NB4 (cell line): ENCODE measurements at regions not wholly inside any gene's neighbourhood (a gene's known extent, or its start where the extent isn't known, plus 50 kb on each side); places are given as distances from the start of the nearest gene placed in this dataset.

Experiments
- CTCF ChIP-seq: IDR thresholded peaks from one replicate; pipeline ENCODE4 v1.5.1; 2012; ENCODE audit warnings: low read depth, low read length
- MYC ChIP-seq: IDR thresholded peaks from 2 replicates; pipeline ENCODE4 v1.6.1; 2011; ENCODE audit warnings: low read depth, low read length
- POLR2A ChIP-seq: IDR thresholded peaks from 2 replicates; pipeline ENCODE4 v1.6.1; 2011; ENCODE audit warnings: mild to moderate bottlenecking; ENCODE audit not compliant: insufficient read length; ENCODE audit errors: extremely low read depth
- TF ChIP-seq, protein P1 (sequence below): IDR thresholded peaks from 2 replicates; pipeline ENCODE4 v1.6.1; 2011; ENCODE audit warnings: low read depth, low read length

- TF ChIP-seq CTCF (no peak), POLR2A (no peak), MYC (no peak)
- TF ChIP-seq, protein P1, sequence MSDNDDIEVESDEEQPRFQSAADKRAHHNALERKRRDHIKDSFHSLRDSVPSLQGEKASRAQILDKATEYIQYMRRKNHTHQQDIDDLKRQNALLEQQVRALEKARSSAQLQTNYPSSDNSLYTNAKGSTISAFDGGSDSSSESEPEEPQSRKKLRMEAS = no peak
Measured at GRCh38 chr7:115869801-115870200, 160.8 kb downstream of the TFEC start.
